RWPE2 (cell line): ENCODE measurements at regions not wholly inside any gene's neighbourhood (a gene's known extent, or its start where the extent isn't known, plus 50 kb on each side); places are given as distances from the start of the nearest gene placed in this dataset.

Experiments
- ATAC-seq: fragments of 200-7000 bp; cut with Tn5 transposase; 3 replicates; pipeline ENCODE4 v1.9.1; 2021; ENCODE audit warnings: low read depth
- DNase-seq: peaks from one replicate; pipeline ENCODE4 v3.0.0-alpha.2; 2020; ENCODE audit warnings: low spot score
- H3K27ac ChIP-seq: fragments of 450-650 bp; 2 replicates; pipeline ENCODE4 v1.5.1; 2017; ENCODE audit warnings: mild to moderate bottlenecking; ENCODE audit not compliant: poor library complexity, severe bottlenecking
- H3K27me3 ChIP-seq: fragments of 250-450 bp; sonication (Bioruptor Pico); 2 replicates; pipeline ENCODE4 v1.5.1; 2021; ENCODE audit warnings: mild to moderate bottlenecking, moderate library complexity; ENCODE audit not compliant: insufficient read depth, poor library complexity, severe bottlenecking
- H3K36me3 ChIP-seq: fragments of 250-450 bp; sonication (Bioruptor Pico); 2 replicates; pipeline ENCODE4 v1.5.1; 2020; ENCODE audit warnings: low read depth, mild to moderate bottlenecking, moderate library complexity
- H3K4me1 ChIP-seq: fragments of 250-450 bp; sonication (Bioruptor Pico); 2 replicates; pipeline ENCODE4 v1.5.1; 2021; ENCODE audit warnings: mild to moderate bottlenecking, moderate library complexity; ENCODE audit not compliant: insufficient read depth, poor library complexity, severe bottlenecking
- H3K4me3 ChIP-seq: fragments of 250-450 bp; sonication (Bioruptor Pico); 2 replicates; pipeline ENCODE4 v1.5.1; 2021; ENCODE audit warnings: mild to moderate bottlenecking, moderate library complexity; ENCODE audit not compliant: severe bottlenecking
- H3K9me3 ChIP-seq: fragments of 250-450 bp; sonication (Bioruptor Pico); 2 replicates; pipeline ENCODE4 v1.5.1; 2021; ENCODE audit warnings: mild to moderate bottlenecking, moderate library complexity; ENCODE audit not compliant: severe bottlenecking
- CTCF ChIP-seq: fragments of 450-650 bp; IDR thresholded peaks from one replicate; pipeline ENCODE4 v1.5.1; 2017; ENCODE audit warnings: mild to moderate bottlenecking, moderate library complexity; ENCODE audit not compliant: poor library complexity, severe bottlenecking

- TF ChIP-seq CTCF = no peak
- H3K36me3 ChIP-seq = no peaks in the 10 kb centered on the region
- H3K9me3 ChIP-seq = no peaks in the 10 kb centered on the region
- H3K27ac ChIP-seq = no peak overlapping the region
- no peaks in the 10 kb centered on the region for H3K27me3 ChIP-seq
- DNase-seq (no peak), ATAC-seq (no peak)
- H3K4me1 ChIP-seq = no peaks in the 10 kb centered on the region
- no peak overlapping the region for H3K4me3 ChIP-seq
These were observed 688.6 kb upstream of the ADGRL4 start for GRCh38 chr1:79695138-79695537.

- Histone ChIP-seq H3K36me3 (no peaks in the 10 kb centered on the region), H3K4me1 (no peaks in the 10 kb centered on the region), H3K4me3 (no peak overlapping the region), H3K27me3 (no peaks in the 10 kb centered on the region), H3K27ac (no peak overlapping the region), H3K9me3 (no peaks in the 10 kb centered on the region)
- ATAC-seq (no peak), DNase-seq (no peak)
- no peak for TF ChIP-seq CTCF
These were observed 687.7 kb upstream of the ADGRL4 start for GRCh38 chr1:79694241-79694640.

- DNase-seq = no peak
- Histone ChIP-seq H3K27me3 (no peaks in the 10 kb centered on the region), H3K4me3 (no peak overlapping the region), H3K27ac (no peak overlapping the region), H3K9me3 (no peaks in the 10 kb centered on the region), H3K4me1 (no peaks in the 10 kb centered on the region), H3K36me3 (no peaks in the 10 kb centered on the region)
- no peak for ATAC-seq
- no peak for TF ChIP-seq CTCF
These were observed 687.0 kb upstream of the ADGRL4 start for GRCh38 chr1:79693441-79694114.

GRCh38 chr1:79692519-79692918 is 686.0 kb upstream of the ADGRL4 start:
- DNase-seq (no peak), ATAC-seq (no peak)
- Histone ChIP-seq H3K27ac (no peak overlapping the region), H3K36me3 (no peaks in the 10 kb centered on the region), H3K4me1 (no peaks in the 10 kb centered on the region), H3K9me3 (no peaks in the 10 kb centered on the region), H3K27me3 (no peaks in the 10 kb centered on the region), H3K4me3 (no peak overlapping the region)
- no peak for TF ChIP-seq CTCF

- TF ChIP-seq CTCF = no peak
- no peak for ATAC-seq
- H3K27ac ChIP-seq = no peak overlapping the region
- H3K27me3 ChIP-seq = peaks cover 3% of the 10 kb centered on the region
- no peak overlapping the region for H3K4me3 ChIP-seq
- no peaks in the 10 kb centered on the region for H3K4me1 ChIP-seq
- DNase-seq = no peak
- H3K9me3 ChIP-seq = no peaks in the 10 kb centered on the region
- H3K36me3 ChIP-seq = no peaks in the 10 kb centered on the region
These were observed 682.4 kb upstream of the ADGRL4 start for GRCh38 chr1:79688932-79689331.
